KOPT-K1 (cell line): ENCODE measurements at regions not wholly inside any gene's neighbourhood (a gene's known extent, or its start where the extent isn't known, plus 50 kb on each side); places are given as distances from the start of the nearest gene placed in this dataset.

Source experiments
- H3K27ac ChIP-seq: fragments of 200-600 bp; sonication (generic); 2 replicates; pipeline ENCODE4 v1.5.1; 2016; ENCODE audit warnings: antibody characterized with exemption, mild to moderate bottlenecking, low read depth, low read length; ENCODE audit not compliant: poor library complexity, severe bottlenecking
- H3K36me3 ChIP-seq: fragments of 200-600 bp; sonication (generic); 2 replicates; pipeline ENCODE4 v1.5.1; 2017; ENCODE audit warnings: antibody characterized with exemption, mild to moderate bottlenecking, low read length, moderate library complexity; ENCODE audit not compliant: insufficient read depth
- H3K9me3 ChIP-seq: fragments of 200-600 bp; sonication (generic); 2 replicates; pipeline ENCODE4 v1.5.1; 2017; ENCODE audit warnings: antibody characterized with exemption, low read length, mild to moderate bottlenecking; ENCODE audit not compliant: insufficient read depth, poor library complexity, severe bottlenecking

- H3K9me3 ChIP-seq = no peaks in the 10 kb centered on the region
- H3K36me3 ChIP-seq = no peaks in the 10 kb centered on the region
- peak overlapping the region; percentile 58 for H3K27ac ChIP-seq
Observed at GRCh38 chr11:70001246-70001645, 76.9 kb upstream of the ANO1 start.

- Histone ChIP-seq H3K27ac (peak overlapping the region; percentile 7), H3K9me3 (no peaks in the 10 kb centered on the region), H3K36me3 (no peaks in the 10 kb centered on the region)
Observed at GRCh38 chr11:70002433-70002832, 75.7 kb upstream of the ANO1 start.

- no peak overlapping the region for H3K27ac ChIP-seq
- no peaks in the 10 kb centered on the region for H3K36me3 ChIP-seq
- no peaks in the 10 kb centered on the region for H3K9me3 ChIP-seq
Observed at GRCh38 chr11:70005107-70005818, 72.9 kb upstream of the ANO1 start.

- Histone ChIP-seq H3K36me3 (no peaks in the 10 kb centered on the region), H3K9me3 (no peaks in the 10 kb centered on the region), H3K27ac (no peak overlapping the region)
Observed at GRCh38 chr11:70007796-70008195, 70.3 kb upstream of the ANO1 start.

- Histone ChIP-seq H3K9me3 (no peaks in the 10 kb centered on the region), H3K27ac (no peak overlapping the region), H3K36me3 (no peaks in the 10 kb centered on the region)
Observed at GRCh38 chr11:70010774-70011173, 67.3 kb upstream of the ANO1 start.

GRCh38 chr11:70012134-70012733 lies 65.9 kb upstream of the ANO1 start:
- no peaks in the 10 kb centered on the region for H3K36me3 ChIP-seq

GRCh38 chr11:70014291-70014690 lies 63.8 kb upstream of the ANO1 start:
- H3K36me3 ChIP-seq = no peaks in the 10 kb centered on the region
- H3K9me3 ChIP-seq = no peaks in the 10 kb centered on the region
- no peak overlapping the region for H3K27ac ChIP-seq

More at GRCh38 chr11:70012134-70012733, 65.9 kb upstream of the ANO1 start:
- H3K27ac ChIP-seq = no peak overlapping the region
- H3K9me3 ChIP-seq = no peaks in the 10 kb centered on the region

GRCh38 chr11:70016666-70017367 lies 61.3 kb upstream of the ANO1 start:
- Histone ChIP-seq H3K27ac (peak overlapping the region; percentile 25), H3K9me3 (no peaks in the 10 kb centered on the region), H3K36me3 (no peaks in the 10 kb centered on the region)

- Histone ChIP-seq H3K9me3 (no peaks in the 10 kb centered on the region), H3K36me3 (no peaks in the 10 kb centered on the region), H3K27ac (no peak overlapping the region)
Observed at GRCh38 chr11:70018816-70019215, 59.3 kb upstream of the ANO1 start.

- H3K9me3 ChIP-seq = no peaks in the 10 kb centered on the region
- no peak overlapping the region for H3K27ac ChIP-seq
- no peaks in the 10 kb centered on the region for H3K36me3 ChIP-seq
Observed at GRCh38 chr11:70019576-70020011, 58.5 kb upstream of the ANO1 start.

- no peak overlapping the region for H3K27ac ChIP-seq
Observed at GRCh38 chr11:70020336-70021214, 57.5 kb upstream of the ANO1 start.

GRCh38 chr11:70021586-70021985 lies 56.5 kb upstream of the ANO1 start:
- Histone ChIP-seq H3K9me3 (no peaks in the 10 kb centered on the region), H3K36me3 (no peaks in the 10 kb centered on the region), H3K27ac (no peak overlapping the region)

More at GRCh38 chr11:70020336-70021214, 57.5 kb upstream of the ANO1 start:
- H3K9me3 ChIP-seq = no peaks in the 10 kb centered on the region
- no peaks in the 10 kb centered on the region for H3K36me3 ChIP-seq

- Histone ChIP-seq H3K27ac (no peak overlapping the region), H3K9me3 (no peaks in the 10 kb centered on the region), H3K36me3 (no peaks in the 10 kb centered on the region)
Observed at GRCh38 chr11:70024036-70024772, 53.9 kb upstream of the ANO1 start.

GRCh38 chr11:70024773-70025045 lies 53.4 kb upstream of the ANO1 start:
- no peaks in the 10 kb centered on the region for H3K36me3 ChIP-seq
- no peak overlapping the region for H3K27ac ChIP-seq
- no peaks in the 10 kb centered on the region for H3K9me3 ChIP-seq
